SJCRH30 (cell line): ENCODE measurements at regions not wholly inside any gene's neighbourhood (a gene's known extent, or its start where the extent isn't known, plus 50 kb on each side); places are given as distances from the start of the nearest gene placed in this dataset.

Experiments
- DNase-seq, 2 experiments: peaks; one replicate each; pipeline ENCODE4 v3.0.0-alpha.2; 2015 to 2020
- H3K27ac ChIP-seq: fragments of 250-450 bp; sonication (Bioruptor Pico); 2 replicates; pipeline ENCODE4 v1.5.1; 2020; ENCODE audit warnings: mild to moderate bottlenecking, moderate library complexity
- H3K27me3 ChIP-seq: fragments of 250-450 bp; sonication (Bioruptor Pico); 2 replicates; pipeline ENCODE4 v1.5.1; 2020; ENCODE audit warnings: mild to moderate bottlenecking, moderate library complexity
- H3K36me3 ChIP-seq: fragments of 250-450 bp; sonication (Bioruptor Pico); 2 replicates; pipeline ENCODE4 v1.5.1; 2020; ENCODE audit warnings: mild to moderate bottlenecking, moderate library complexity
- H3K4me1 ChIP-seq: fragments of 250-450 bp; sonication (Bioruptor Pico); 2 replicates; pipeline ENCODE4 v1.5.1; 2020; ENCODE audit warnings: mild to moderate bottlenecking, moderate library complexity
- H3K4me3 ChIP-seq: fragments of 250-450 bp; sonication (Bioruptor Pico); 2 replicates; pipeline ENCODE4 v1.5.1; 2020; ENCODE audit warnings: mild to moderate bottlenecking, moderate library complexity
- H3K9me3 ChIP-seq: fragments of 250-450 bp; sonication (Bioruptor Pico); replicated peaks from 2 replicates; pipeline ENCODE4 v1.5.1; 2020; ENCODE audit warnings: mild to moderate bottlenecking, moderate library complexity

DNA sequence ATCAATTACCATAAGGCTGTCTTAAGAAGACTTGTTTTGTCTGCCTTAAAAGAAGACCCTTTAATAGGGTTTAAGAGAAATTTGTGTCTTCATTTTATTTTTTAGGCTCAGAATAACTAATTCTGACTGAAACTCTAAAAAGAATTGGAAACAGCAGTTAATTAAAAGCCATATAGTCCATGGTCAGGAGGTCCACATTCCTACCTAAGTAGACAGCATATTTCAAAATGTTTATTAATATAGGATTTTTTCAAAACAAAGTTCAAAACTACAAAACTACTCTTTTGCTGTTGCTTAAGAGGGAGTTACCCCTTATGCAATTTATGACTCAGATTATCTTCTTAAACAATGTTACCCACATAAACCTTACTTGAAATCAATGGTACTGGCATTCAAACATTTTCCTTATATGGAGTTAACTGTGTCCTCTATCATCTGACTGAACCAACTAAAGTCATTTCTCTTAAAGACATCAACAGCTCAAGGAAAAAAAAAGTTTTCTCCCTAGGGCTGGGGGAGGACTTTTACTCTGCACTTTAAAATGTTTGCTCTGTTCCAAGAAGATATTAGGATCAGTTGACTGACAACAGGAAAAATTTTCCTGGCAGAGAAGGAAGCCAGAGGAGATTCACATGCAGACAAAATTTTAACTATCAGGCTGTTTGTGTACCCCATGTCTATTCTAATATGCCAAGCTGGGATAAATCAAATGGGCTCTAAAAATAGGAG is 56.8 kb upstream of the NANOGP8 start:
- Histone ChIP-seq H3K27me3 (no peaks in the 10 kb centered on the region), H3K9me3 (no peaks in the 10 kb centered on the region), H3K4me1 (no peaks in the 10 kb centered on the region), H3K27ac (no peak overlapping the region), H3K4me3 (no peak overlapping the region), H3K36me3 (no peaks in the 10 kb centered on the region)
- no peak for DNase-seq

DNA sequence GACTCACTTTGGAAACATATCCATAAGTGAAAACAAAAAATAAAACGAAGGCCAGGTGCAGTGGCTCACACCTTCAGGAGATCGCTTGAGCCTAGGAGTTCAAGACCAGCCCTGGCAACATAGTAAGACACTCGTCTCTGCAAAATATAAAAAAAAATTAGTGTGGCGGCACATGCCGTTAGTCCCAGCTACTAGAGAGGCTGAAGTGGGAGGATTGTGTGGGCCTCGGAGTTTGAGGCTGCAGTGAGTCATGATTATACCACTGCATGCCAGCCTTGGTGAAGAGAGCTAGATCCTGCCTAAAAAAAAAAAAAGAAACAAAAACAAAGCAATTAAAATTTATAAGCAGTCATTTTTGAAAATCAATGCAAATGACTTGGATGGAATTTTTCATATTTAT is 54.7 kb upstream of the NANOGP8 start:
- no peaks in the 10 kb centered on the region for H3K4me1 ChIP-seq

GRCh38 chr15:35137190-35137574 is 52.1 kb upstream of the NANOGP8 start:
- H3K9me3 ChIP-seq: no peaks in the 10 kb centered on the region
- H3K27me3 ChIP-seq: no peaks in the 10 kb centered on the region
- DNase-seq: no peak
- no peaks in the 10 kb centered on the region for H3K4me1 ChIP-seq
- H3K27ac ChIP-seq: no peak overlapping the region
- H3K4me3 ChIP-seq: no peak overlapping the region
- no peaks in the 10 kb centered on the region for H3K36me3 ChIP-seq

More for the DNA sequence above, 54.7 kb upstream of the NANOGP8 start:
- no peak overlapping the region for H3K4me3 ChIP-seq
- no peaks in the 10 kb centered on the region for H3K27me3 ChIP-seq
- H3K9me3 ChIP-seq: no peaks in the 10 kb centered on the region
- no peak for DNase-seq
- no peaks in the 10 kb centered on the region for H3K36me3 ChIP-seq
- no peak overlapping the region for H3K27ac ChIP-seq

DNA sequence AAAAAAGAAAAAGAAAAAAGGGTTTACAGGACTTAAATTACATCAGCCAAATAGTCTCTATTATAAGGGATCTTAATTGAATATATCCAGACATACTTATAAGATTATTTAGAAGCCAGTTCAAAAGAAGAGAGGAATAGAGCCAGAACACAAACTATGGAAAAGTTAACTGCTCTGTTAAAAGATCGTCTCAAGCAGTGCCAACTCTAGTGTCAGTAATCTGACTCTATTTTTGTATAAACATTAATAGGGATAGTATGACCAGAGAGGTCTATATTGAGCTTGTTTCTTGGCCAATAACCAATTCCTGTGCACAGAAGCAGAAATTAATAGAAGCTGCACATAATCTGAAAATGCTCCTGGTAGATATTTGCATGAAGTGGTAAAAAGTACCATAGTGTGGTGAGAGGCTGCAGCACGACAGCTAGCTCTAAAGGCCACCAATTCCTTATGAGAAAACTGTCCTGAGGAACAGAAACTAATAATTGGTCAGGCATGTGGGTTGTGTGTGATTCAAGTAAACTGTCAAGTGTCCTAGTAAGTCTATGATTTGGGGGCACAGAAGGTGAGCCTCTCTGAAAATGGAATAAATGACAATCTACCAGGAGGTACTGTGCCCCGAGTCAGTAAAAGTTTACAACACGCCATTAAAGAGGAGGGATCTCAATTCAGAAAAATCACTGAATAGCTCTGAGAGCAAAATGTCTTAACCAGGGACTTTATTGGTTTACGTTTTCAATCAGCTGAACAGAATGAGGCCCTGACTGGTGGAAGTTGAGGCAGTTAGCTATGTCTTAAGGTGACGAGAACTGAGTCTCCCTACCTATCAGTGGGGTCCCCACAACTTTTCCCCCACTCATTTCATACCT is 51.5 kb upstream of the NANOGP8 start:
- no peaks in the 10 kb centered on the region for H3K9me3 ChIP-seq
- no peak for DNase-seq
- H3K27me3 ChIP-seq: no peaks in the 10 kb centered on the region
- H3K4me1 ChIP-seq: no peaks in the 10 kb centered on the region
- H3K27ac ChIP-seq: no peak overlapping the region
- no peak overlapping the region for H3K4me3 ChIP-seq
- H3K36me3 ChIP-seq: no peaks in the 10 kb centered on the region
